GM18858 (cell line): ENCODE measurements at regions not wholly inside any gene's neighbourhood (a gene's known extent, or its start where the extent isn't known, plus 50 kb on each side); places are given as distances from the start of the nearest gene placed in this dataset.

Experiments
- ATAC-seq: cut with Tn5 transposase; IDR thresholded peaks from one replicate; pipeline ENCODE4 v1.9.1; 2021; ENCODE audit not compliant: unreplicated experiment

- no peak for ATAC-seq
Observed at GRCh38 chr4:163621821-163622220, 127.3 kb downstream of the TMA16 start.

GRCh38 chr4:163622379-163623035 lies 128.0 kb downstream of the TMA16 start:
- ATAC-seq = no peak

- ATAC-seq = no peak
Observed at GRCh38 chr4:163623787-163624186, 129.3 kb downstream of the TMA16 start.

GRCh38 chr4:163624727-163625126 lies 130.2 kb downstream of the TMA16 start:
- no peak for ATAC-seq

GRCh38 chr4:163631288-163631687 lies 136.8 kb downstream of the TMA16 start:
- ATAC-seq = no peak

- no peak for ATAC-seq
Observed at GRCh38 chr4:163638909-163639308, 144.4 kb downstream of the TMA16 start.

GRCh38 chr4:163649557-163650091 lies 155.1 kb downstream of the TMA16 start:
- no peak for ATAC-seq

- no peak for ATAC-seq
Observed at GRCh38 chr4:163651761-163652160, 157.3 kb downstream of the TMA16 start.

GRCh38 chr4:163654621-163655020 lies 160.1 kb downstream of the TMA16 start:
- ATAC-seq = no peak

- no peak for ATAC-seq
Observed at GRCh38 chr4:163660636-163661035, 166.1 kb downstream of the TMA16 start.

GRCh38 chr4:163662768-163663167 lies 168.3 kb downstream of the TMA16 start:
- ATAC-seq = peak; percentile 29

- peak; percentile 73 for ATAC-seq
Observed at GRCh38 chr4:163663454-163664225, 169.2 kb downstream of the TMA16 start.

- ATAC-seq = no peak
Observed at GRCh38 chr4:163665101-163665500, 170.6 kb downstream of the TMA16 start.

- peak; percentile 34 for ATAC-seq
Observed at GRCh38 chr4:163665521-163666331, 171.2 kb downstream of the TMA16 start.

- no peak for ATAC-seq
Observed at GRCh38 chr4:163666332-163666873, 171.9 kb downstream of the TMA16 start.

- no peak for ATAC-seq
Observed at GRCh38 chr4:163672751-163673150, 178.3 kb downstream of the TMA16 start.

- no peak for ATAC-seq
Observed at GRCh38 chr4:163673848-163674697, 179.6 kb downstream of the TMA16 start.

GRCh38 chr4:163679189-163679588 lies 184.7 kb downstream of the TMA16 start:
- ATAC-seq = no peak

- no peak for ATAC-seq
Observed at GRCh38 chr4:163680386-163681098, 186.1 kb downstream of the TMA16 start.
